ENCODE measurements at regions not wholly inside any gene's neighbourhood (a gene's known extent, or its start where the extent isn't known, plus 50 kb on each side); places are given as distances from the start of the nearest gene placed in this dataset.
"Not testable (repeated sequence)": the region's sequence is repeated elsewhere in the genome, so short reads cannot be mapped to it uniquely, and the experiment has no call there.

GRCh38 chr3:18557216-18557615, 132.1 kb upstream of the SATB1 start:
- Histone ChIP-seq H3K4me3 (ENCODE audit: low read depth, low read length) (no peak overlapping the region), H3K27ac (ENCODE audit: low read depth, low read length) (no peak overlapping the region), H3K27me3 (ENCODE audit: control insufficient read depth, insufficient read depth, low read length) (no peaks in the 10 kb centered on the region), H3K9me3 (ENCODE audit: control insufficient read depth, insufficient read depth, low read length) (peaks cover 6% of the 10 kb centered on the region)
- DNase-seq (ENCODE audit: low read depth, low spot score), result no peak
- ChIA-PET POLR2A (no interaction called here), CTCF (no interaction called here)
- TF ChIP-seq CTCF (IDR thresholded peaks at IDR 0.05; ENCODE audit: low read depth, low read length), result no peak

- no peak for DNase-seq (ENCODE audit: low read depth, low spot score)
- Histone ChIP-seq H3K4me3 (ENCODE audit: low read depth, low read length) (no peak overlapping the region), H3K9me3 (ENCODE audit: control insufficient read depth, insufficient read depth, low read length) (peaks cover 6% of the 10 kb centered on the region), H3K27me3 (ENCODE audit: control insufficient read depth, insufficient read depth, low read length) (no peaks in the 10 kb centered on the region), H3K27ac (ENCODE audit: low read depth, low read length) (no peak overlapping the region)
- CTCF ChIA-PET, result no interaction called here
- no peak for TF ChIP-seq CTCF (IDR thresholded peaks at IDR 0.05; ENCODE audit: low read depth, low read length)
- POLR2A ChIA-PET, result no interaction called here
These were observed 131.5 kb upstream of the SATB1 start for GRCh38 chr3:18556503-18557135.

- Histone ChIP-seq H3K9me3 (ENCODE audit: control insufficient read depth, insufficient read depth, low read length) (peaks cover 6% of the 10 kb centered on the region), H3K4me3 (ENCODE audit: low read depth, low read length) (no peak overlapping the region), H3K27me3 (ENCODE audit: control insufficient read depth, insufficient read depth, low read length) (no peaks in the 10 kb centered on the region), H3K27ac (ENCODE audit: low read depth, low read length) (no peak overlapping the region)
- ChIA-PET POLR2A (no interaction called here), CTCF (no interaction called here)
- TF ChIP-seq CTCF (IDR thresholded peaks at IDR 0.05; ENCODE audit: low read depth, low read length), result no peak
- no peak for DNase-seq (ENCODE audit: low read depth, low spot score)
These were observed 130.9 kb upstream of the SATB1 start for GRCh38 chr3:18556001-18556408.

- POLR2A ChIA-PET; DNase-seq (ENCODE audit: low read depth, low spot score); H3K27me3 ChIP-seq (ENCODE audit: control insufficient read depth, insufficient read depth, low read length); H3K4me3 ChIP-seq (ENCODE audit: low read depth, low read length); H3K27ac ChIP-seq (ENCODE audit: low read depth, low read length); H3K9me3 ChIP-seq (ENCODE audit: control insufficient read depth, insufficient read depth, low read length); CTCF ChIA-PET: not testable (repeated sequence)
These were observed 127.5 kb upstream of the SATB1 start for GRCh38 chr3:18552579-18553105.

GRCh38 chr3:18546632-18547031, 121.5 kb upstream of the SATB1 start:
- TF ChIP-seq CTCF (IDR thresholded peaks at IDR 0.05; ENCODE audit: low read depth, low read length), result no peak
- no peaks in the 10 kb centered on the region for H3K27me3 ChIP-seq (ENCODE audit: control insufficient read depth, insufficient read depth, low read length)
- CTCF ChIA-PET, result no interaction called here
- DNase-seq (ENCODE audit: low read depth, low spot score), result no peak
- H3K9me3 ChIP-seq (ENCODE audit: control insufficient read depth, insufficient read depth, low read length), result no peaks in the 10 kb centered on the region; the same call in 1 of the 2 replicates
- no peak overlapping the region for H3K27ac ChIP-seq (ENCODE audit: low read depth, low read length)
- POLR2A ChIA-PET, result no interaction called here
- no peak overlapping the region for H3K4me3 ChIP-seq (ENCODE audit: low read depth, low read length)

Measured in AG04450 (cell line).